Neural cell (in vitro differentiated cells): ENCODE measurements at regions not wholly inside any gene's neighbourhood (a gene's known extent, or its start where the extent isn't known, plus 50 kb on each side); places are given as distances from the start of the nearest gene placed in this dataset.

ENCODE experiments used
- EP300 ChIP-seq: fragments of 450-650 bp; conservative IDR thresholded peaks from 2 replicates; pipeline ENCODE4 v1.6.1; 2014; ENCODE audit warnings: antibody characterized with exemption, mild to moderate bottlenecking, moderate library complexity; ENCODE audit not compliant: poor library complexity, severe bottlenecking
- MXI1 ChIP-seq: fragments of 450-650 bp; conservative IDR thresholded peaks from 2 replicates; pipeline ENCODE4 v1.6.1; 2014; ENCODE audit warnings: antibody characterized with exemption, mild to moderate bottlenecking; ENCODE audit not compliant: poor library complexity, severe bottlenecking
- POLR2AphosphoS5 ChIP-seq: IDR thresholded peaks from 2 replicates; pipeline ENCODE4 v1.6.1; 2012
- RAD21 ChIP-seq: fragments of 450-650 bp; conservative IDR thresholded peaks from 2 replicates; pipeline ENCODE4 v1.6.1; 2014; ENCODE audit warnings: antibody characterized with exemption, mild to moderate bottlenecking, moderate library complexity
- REST ChIP-seq: IDR thresholded peaks from 2 replicates; pipeline ENCODE4 v1.6.1; 2012; ENCODE audit warnings: borderline replicate concordance
- SMC3 ChIP-seq: fragments of 450-650 bp; conservative IDR thresholded peaks from 2 replicates; pipeline ENCODE4 v1.6.1; 2014; ENCODE audit warnings: antibody characterized with exemption, mild to moderate bottlenecking, moderate library complexity; ENCODE audit not compliant: poor library complexity
- TAF1 ChIP-seq: IDR thresholded peaks from 2 replicates; pipeline ENCODE4 v1.6.1; 2012; ENCODE audit warnings: low read depth
- TF ChIP-seq, protein P1 (sequence below): fragments of 450-650 bp; IDR thresholded peaks from 2 replicates; pipeline ENCODE4 v1.5.1; 2014; ENCODE audit warnings: antibody characterized with exemption, mild to moderate bottlenecking, moderate library complexity; ENCODE audit not compliant: poor library complexity, severe bottlenecking

DNA sequence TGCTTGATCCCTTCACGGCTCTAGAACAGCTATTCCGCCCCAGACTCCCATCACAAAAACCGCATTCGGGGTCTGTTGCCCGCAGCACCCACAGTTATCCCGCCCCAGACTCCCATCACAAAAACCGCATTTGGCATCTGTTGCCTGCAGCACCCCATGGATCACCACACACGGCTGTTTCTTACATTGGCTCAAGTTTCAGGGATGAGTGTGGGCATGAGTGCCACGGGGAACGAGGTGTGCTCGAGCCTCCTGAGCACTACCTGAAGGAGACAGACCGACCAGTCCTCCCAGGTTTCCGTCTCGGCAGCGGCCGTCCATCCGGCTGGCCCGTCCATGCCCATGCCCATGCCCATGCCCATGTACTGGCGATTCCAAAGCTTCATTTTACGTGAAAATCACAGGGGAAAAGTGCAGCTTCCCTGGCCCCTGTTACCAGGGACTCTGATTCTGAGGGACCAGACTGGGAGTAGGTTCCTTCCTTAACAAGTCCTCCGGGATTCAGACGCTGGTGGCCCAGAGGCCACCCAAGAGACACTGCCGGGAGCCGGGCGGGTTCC lies 66.4 kb upstream of the INSIG1 start:
- TF ChIP-seq POLR2AphosphoS5 (no peak), REST (no peak), MXI1 (no peak), RAD21 (no peak), TAF1 (no peak), SMC3 (no peak), EP300 (no peak)
- TF ChIP-seq, protein P1, sequence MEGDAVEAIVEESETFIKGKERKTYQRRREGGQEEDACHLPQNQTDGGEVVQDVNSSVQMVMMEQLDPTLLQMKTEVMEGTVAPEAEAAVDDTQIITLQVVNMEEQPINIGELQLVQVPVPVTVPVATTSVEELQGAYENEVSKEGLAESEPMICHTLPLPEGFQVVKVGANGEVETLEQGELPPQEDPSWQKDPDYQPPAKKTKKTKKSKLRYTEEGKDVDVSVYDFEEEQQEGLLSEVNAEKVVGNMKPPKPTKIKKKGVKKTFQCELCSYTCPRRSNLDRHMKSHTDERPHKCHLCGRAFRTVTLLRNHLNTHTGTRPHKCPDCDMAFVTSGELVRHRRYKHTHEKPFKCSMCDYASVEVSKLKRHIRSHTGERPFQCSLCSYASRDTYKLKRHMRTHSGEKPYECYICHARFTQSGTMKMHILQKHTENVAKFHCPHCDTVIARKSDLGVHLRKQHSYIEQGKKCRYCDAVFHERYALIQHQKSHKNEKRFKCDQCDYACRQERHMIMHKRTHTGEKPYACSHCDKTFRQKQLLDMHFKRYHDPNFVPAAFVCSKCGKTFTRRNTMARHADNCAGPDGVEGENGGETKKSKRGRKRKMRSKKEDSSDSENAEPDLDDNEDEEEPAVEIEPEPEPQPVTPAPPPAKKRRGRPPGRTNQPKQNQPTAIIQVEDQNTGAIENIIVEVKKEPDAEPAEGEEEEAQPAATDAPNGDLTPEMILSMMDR = no peak
